ENCODE measurements at regions not wholly inside any gene's neighbourhood (a gene's known extent, or its start where the extent isn't known, plus 50 kb on each side); places are given as distances from the start of the nearest gene placed in this dataset.

DNA sequence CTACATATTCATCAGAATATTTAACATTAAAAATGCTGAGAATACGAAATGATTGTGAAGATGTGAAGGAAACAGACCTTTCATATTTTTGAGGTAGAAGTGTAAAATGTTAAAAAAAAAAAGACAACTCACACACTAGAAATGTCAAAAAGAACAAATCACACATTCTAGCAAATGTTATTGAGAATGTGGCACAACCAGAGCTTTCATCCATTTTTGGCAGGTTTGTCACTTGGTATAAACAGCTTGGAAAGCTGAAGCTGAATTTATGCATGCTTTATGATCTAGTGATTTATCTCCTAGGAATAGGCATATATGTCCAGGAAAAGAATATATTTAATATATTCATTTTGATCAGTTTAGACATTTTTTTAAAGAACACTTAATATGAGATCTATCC lies 784.9 kb upstream of the GHITM start:
- no peak for DNase-seq (ENCODE audit: low spot score)

DNA sequence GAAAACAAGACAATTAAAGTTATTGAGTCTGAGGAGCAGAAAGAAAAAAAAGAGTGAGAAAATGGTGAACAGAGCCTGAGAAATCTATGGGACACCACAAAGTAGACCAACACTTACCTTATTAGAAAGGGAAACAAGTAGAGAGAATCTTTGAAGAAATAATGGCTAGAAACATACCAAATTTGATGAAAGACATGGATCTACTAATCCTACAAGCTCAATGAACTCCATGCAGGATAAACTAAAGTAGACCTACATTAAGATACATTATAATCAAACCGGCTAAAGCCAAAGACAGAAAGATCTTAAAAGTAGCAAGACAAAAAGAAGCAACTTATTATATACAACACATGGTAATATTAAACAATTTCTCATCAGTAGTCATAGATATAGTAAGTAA lies 782.3 kb upstream of the GHITM start:
- no peak for DNase-seq (ENCODE audit: low spot score)

DNA sequence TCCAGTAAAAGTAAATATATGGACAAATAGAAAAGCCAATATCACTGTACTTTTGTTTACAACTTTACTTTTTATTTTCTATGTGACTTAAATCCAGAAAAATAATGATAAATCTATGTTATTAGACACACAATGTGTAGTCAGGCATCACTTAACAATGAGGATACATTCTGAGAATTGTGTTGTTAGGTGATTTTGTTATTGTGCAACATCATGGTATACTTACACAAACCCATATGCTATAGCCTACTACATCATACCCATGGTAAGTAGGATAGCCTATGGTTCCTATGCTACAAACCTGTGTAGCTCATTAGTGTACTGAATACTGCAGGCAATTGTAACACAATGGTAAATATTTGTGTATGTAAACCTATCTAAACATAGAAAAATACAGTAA lies 781.7 kb upstream of the GHITM start:
- no peak for DNase-seq (ENCODE audit: low spot score)

DNA sequence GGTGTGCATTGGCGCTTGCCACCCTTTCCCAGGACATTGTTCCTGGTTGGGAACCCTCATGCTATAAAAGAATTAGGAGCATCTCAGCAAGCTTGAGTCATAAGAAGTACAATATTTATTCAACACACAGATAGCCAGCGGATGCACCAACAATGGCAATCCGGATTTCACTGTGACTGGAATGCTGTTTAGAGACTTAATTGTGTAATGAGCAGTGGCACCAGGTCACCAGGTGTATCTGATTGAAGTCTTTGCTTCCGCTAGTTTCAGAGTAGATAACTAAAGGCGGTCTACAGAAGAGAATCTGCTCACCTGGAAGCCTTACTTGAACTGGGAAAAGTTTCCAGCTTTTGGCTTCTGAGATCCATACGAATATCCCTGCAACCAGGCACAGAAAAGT lies 772.3 kb upstream of the GHITM start:
- DNase-seq (ENCODE audit: low spot score) = no peak

DNA sequence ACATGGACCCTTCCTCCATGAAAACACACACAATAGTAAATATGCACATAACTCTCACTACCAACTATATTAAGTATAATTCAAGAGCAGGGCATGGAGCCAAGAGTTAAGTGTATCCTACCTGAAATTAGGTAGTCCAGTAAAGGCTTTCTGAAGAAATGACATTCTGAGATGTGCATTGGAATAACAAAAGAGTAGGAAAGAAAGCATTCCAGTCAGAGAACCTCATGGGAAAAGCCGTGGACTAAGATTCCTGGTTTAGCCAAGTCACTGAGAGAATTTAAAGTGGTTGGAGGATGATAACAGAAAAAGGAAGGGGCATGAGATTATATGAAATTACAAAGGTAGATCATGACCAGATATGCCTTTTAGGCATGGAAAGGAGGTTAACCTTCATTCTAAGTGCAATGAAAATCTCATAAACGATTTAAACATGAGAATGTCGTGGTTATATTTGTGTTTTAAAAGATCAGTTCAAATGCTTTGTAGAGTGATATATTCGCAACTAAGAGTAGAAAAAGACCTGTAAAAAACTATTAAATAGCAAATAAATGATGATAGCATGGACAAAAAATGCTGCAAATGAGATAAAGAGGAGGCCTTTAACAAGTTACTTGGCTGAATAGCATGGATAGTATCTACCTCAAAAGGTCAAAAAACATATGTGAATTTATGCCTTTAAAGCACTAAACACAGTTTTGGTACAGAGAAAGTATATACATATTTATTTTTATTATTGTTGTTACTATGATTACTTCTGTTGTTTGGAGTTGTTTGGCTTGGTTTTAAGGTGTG lies 767.4 kb upstream of the GHITM start:
- no peak for DNase-seq (ENCODE audit: low spot score)

DNA sequence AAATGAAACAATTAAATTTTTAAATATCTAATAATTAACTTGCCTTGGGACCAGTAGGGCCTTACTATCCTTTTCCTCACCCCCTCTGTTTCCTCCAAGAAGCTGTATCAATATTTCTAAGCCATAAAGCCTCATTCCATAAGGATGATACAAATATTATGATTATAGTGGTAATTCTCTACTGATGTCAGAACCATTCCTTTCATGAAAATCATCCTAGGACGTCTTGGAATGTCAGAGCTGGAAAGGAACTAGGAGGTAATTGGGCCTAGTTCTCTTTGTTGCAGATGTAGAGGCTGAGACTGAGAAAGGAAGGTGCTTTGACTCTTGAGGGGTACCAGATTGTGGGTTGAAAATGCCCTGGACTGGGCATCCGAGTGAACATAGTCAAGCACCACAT lies 766.7 kb upstream of the GHITM start:
- DNase-seq (ENCODE audit: low spot score) = no peak

DNA sequence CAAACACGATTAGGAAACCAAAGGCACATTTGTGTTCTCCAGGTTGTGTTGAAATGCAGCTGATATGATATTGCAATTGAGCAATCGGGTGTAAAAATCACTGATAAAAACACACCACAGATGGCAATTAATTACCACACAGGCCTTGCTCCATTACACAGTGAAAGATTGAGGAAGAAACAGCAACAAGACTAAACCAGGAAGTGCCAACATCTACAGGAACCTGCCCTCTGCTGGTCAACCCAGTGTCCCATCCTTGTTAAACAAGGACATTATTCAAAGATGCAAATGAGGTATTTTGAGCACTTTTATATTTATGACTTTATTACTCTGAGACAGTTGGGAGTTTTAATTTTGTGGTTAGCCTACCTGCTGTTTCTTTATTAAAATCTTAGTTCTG lies 765.6 kb upstream of the GHITM start:
- no peak for DNase-seq (ENCODE audit: low spot score)

DNA sequence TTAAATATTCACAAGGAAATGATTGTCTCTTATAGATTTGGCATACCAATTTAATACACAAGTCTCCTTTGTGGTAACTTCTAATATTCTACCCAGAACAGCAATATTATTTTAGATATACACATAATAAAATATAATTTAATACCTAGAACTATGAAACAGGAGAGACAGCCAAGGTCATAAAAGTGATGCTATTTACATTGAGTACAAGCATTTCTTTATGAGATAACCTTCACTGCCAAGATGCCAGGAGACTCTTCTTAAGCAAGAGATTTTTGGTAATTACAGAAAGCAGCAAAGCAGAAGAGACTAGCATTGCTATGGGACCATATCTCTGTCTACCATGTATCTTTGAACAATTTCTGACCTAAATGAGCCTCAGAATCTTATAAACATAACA lies 764.6 kb upstream of the GHITM start:
- DNase-seq (ENCODE audit: low spot score) = no peak

GRCh38 chr10:83375274-83375673 lies 764.0 kb upstream of the GHITM start:
- DNase-seq (ENCODE audit: low spot score) = no peak

DNA sequence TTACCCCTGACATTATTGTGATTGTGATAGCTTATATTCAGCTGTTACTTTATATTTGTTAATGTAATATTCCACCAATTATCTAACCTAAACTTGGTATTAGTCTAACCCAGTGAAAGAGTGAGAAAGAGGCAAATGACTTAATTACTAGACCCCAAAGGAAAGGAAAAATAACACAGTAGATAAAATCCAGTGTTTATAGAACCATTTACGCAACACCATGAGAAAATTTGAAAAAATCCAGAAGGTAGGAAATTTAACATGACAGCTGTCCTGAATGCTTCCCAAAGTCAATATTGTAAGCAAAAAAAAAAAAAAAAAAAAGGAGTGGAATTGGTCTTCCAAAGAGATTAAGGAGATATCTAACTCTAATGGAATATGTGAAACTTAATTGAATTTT lies 741.5 kb upstream of the GHITM start:
- no peak for DNase-seq (ENCODE audit: low spot score)

- DNase-seq (ENCODE audit: low spot score) = no peak
Observed at GRCh38 chr10:83410570-83410969, 728.7 kb upstream of the GHITM start.

GRCh38 chr10:83425306-83425705 lies 714.0 kb upstream of the GHITM start:
- DNase-seq (ENCODE audit: low spot score) = no peak

DNA sequence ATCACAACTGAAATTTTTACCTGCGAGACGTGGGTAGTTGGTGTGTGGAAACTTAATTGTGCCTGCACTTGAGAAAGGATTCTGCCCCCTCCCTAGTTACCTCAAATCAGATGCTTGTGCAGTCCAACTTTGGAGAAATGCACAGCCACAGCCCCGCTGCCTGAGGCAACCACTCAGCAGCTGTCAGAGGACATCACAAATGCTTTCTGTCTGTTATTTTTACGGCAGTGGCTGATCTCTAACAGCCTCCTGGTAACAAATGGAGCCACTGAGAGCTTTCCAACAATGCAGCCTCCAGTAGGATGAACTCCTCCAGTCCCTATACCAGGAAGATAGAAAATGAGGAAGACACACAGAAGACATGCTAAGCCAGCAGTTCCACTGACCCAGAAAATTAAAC lies 712.2 kb upstream of the GHITM start:
- DNase-seq (ENCODE audit: low spot score) = no peak

DNA sequence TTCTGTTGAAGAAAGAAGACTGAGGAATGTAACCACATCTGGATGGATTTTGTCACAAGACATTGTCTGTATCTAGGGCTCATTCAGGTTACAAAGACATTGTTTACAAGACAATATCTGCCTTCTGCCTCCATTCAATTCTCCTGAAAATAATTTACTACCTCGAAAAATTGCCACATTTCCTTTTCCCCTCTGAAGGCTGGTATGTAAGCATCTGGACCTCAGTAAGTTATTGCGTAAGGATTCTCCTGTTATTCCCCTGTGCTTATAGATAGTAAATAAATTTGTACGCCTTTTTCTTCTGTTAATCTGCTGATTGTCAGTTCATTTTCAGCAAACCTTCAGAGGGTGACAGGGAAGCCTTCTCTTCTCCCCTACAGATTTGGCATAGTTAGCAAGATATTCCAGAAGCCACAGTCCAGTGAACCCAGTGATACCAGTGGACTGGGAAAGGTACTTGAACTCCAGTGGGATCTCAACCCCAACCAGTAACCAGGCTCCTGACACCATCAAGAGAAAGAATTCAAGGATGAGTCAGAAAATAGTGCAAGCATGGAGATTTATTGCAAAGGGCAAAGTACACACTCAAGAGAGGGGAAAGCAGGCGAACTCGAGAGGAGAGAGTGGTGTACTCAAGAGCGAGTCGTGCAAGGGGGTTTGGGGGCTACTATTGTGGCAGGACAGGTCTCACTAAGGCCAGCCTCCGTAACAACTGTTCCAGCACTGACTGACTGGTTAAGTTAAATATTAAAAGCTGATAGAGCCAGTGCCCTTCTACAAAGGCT lies 706.9 kb upstream of the GHITM start:
- DNase-seq (ENCODE audit: low spot score) = no peak

GRCh38 chr10:83433705-83434104 lies 705.6 kb upstream of the GHITM start:
- no peak for DNase-seq (ENCODE audit: low spot score)

DNA sequence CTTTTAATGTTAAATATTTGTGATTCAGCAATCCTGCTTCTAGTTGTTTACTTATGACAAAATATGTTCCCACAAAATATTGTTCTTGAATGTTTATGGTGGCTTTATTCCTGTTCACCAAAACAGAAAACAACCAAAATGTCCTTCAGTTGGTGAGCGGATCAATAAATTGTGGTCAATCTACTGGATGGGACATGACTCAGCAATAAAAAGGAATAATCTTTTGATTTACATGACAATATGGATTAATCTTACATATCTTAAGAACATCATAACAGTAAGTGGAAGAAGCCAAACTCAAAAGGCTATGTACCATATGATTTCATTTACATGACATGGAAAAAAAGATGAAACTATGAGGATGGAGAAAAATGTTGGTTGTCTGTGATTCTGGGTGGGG lies 691.3 kb upstream of the GHITM start:
- no peak for DNase-seq (ENCODE audit: low spot score)

GRCh38 chr10:83458611-83459010 lies 680.7 kb upstream of the GHITM start:
- no peak for DNase-seq (ENCODE audit: low spot score)

- DNase-seq (ENCODE audit: low spot score) = no peak
Observed at GRCh38 chr10:83459124-83459523, 680.2 kb upstream of the GHITM start.

DNA sequence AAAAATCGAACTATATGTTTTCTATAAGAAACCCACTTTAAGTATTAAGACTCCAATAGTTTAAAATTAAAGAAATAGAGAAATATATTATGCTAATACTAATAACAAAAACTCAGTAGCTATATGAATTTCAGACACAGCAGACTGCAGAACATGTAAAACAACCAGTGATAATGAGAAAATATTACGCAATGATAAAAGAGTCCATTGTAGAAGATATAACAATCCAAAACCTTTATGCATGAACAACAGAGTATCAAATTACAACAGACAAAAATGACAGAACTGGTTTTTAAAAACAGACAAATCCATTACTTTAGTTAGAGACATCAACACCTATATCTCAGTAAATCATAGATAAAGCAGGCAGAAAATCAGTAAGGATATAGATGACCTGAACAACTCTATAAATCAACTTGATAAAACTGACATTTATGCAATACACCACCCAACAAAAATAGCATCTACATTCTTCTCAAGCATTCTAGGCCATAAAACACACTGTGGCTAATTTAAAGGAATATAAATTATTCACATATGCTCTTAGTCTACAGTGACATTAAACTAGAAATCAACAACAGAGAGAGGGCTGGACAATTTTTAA lies 669.5 kb upstream of the GHITM start:
- DNase-seq (ENCODE audit: low spot score) = no peak

- DNase-seq (ENCODE audit: low spot score) = no peak
Observed at GRCh38 chr10:83476211-83476610, 663.1 kb upstream of the GHITM start.

GRCh38 chr10:83489161-83489560 lies 650.1 kb upstream of the GHITM start:
- DNase-seq (ENCODE audit: low spot score) = no peak

- no peak for DNase-seq (ENCODE audit: low spot score)
Observed at GRCh38 chr10:83492004-83492403, 647.3 kb upstream of the GHITM start.

DNA sequence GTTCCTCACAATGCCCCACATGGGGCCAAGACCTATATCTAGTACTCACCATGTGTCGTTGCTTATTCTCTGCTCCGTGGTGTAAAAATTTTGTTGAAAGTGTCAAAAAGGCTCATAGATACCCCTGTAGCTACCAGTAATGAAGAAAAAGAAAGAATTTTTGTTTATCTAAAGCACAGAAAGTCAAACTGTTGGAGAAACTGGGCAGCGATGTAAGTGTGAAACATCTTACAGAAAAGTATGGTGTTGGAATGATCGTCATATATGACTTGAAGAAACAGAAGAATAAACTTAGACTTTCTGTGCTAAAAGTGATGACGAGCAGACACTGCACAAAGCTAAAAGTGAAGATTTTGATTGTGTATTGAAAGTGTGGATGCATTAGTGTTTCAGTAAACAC lies 626.6 kb upstream of the GHITM start:
- DNase-seq (ENCODE audit: low spot score) = no peak
